GM12892 (cell line): ENCODE measurements at regions not wholly inside any gene's neighbourhood (a gene's known extent, or its start where the extent isn't known, plus 50 kb on each side); places are given as distances from the start of the nearest gene placed in this dataset.

Experiments used
- POLR2A ChIP-seq: IDR thresholded peaks from 2 replicates; pipeline ENCODE4 v1.6.1; 2011; ENCODE audit warnings: low read depth, low read length, control low read depth
- TAF1 ChIP-seq: IDR thresholded peaks from 2 replicates; pipeline ENCODE4 v1.6.1; 2011; ENCODE audit warnings: low read depth, mild to moderate bottlenecking, control low read depth, low read length, borderline replicate concordance

GRCh38 chr7:68401313-68401712, 1197.0 kb upstream of the AUTS2 start:
- no peak for TF ChIP-seq TAF1
- TF ChIP-seq POLR2A: no peak
